ENCODE measurements at regions not wholly inside any gene's neighbourhood (a gene's known extent, or its start where the extent isn't known, plus 50 kb on each side); places are given as distances from the start of the nearest gene placed in this dataset.

GRCh38 chr11:45743556-45744468, 61.1 kb upstream of the SLC35C1 start:
- H2BK12ac ChIP-seq (ENCODE audit: insufficient read length, low read depth, low read length): no peak overlapping the region
- no peak overlapping the region for H3K27ac ChIP-seq (ENCODE audit: insufficient read length, low read depth, low read length)
- H2BK15ac ChIP-seq (ENCODE audit: low read depth, low read length): no peak overlapping the region
- no peak overlapping the region for H3K56ac ChIP-seq (ENCODE audit: insufficient read length, low read depth, low read length)
- TF ChIP-seq, protein P1, sequence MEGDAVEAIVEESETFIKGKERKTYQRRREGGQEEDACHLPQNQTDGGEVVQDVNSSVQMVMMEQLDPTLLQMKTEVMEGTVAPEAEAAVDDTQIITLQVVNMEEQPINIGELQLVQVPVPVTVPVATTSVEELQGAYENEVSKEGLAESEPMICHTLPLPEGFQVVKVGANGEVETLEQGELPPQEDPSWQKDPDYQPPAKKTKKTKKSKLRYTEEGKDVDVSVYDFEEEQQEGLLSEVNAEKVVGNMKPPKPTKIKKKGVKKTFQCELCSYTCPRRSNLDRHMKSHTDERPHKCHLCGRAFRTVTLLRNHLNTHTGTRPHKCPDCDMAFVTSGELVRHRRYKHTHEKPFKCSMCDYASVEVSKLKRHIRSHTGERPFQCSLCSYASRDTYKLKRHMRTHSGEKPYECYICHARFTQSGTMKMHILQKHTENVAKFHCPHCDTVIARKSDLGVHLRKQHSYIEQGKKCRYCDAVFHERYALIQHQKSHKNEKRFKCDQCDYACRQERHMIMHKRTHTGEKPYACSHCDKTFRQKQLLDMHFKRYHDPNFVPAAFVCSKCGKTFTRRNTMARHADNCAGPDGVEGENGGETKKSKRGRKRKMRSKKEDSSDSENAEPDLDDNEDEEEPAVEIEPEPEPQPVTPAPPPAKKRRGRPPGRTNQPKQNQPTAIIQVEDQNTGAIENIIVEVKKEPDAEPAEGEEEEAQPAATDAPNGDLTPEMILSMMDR (conservative IDR thresholded peaks at IDR 0.05): no peak
- no peaks in the 10 kb centered on the region for H3K27me3 ChIP-seq (ENCODE audit: insufficient read depth, low read length)
- no peak overlapping the region for H3K23ac ChIP-seq (ENCODE audit: insufficient read length, low read depth, low read length)
- no peaks in the 10 kb centered on the region for H4K20me1 ChIP-seq (ENCODE audit: control insufficient read depth, insufficient read depth, insufficient read length)
- H4K5ac ChIP-seq (ENCODE audit: insufficient read length, low read depth, low read length): no peak overlapping the region
- no peak overlapping the region for H3K4me3 Mint-ChIP-seq
- no peak overlapping the region for H3K9ac ChIP-seq (ENCODE audit: extremely low read depth, insufficient read length, low read length)
- H3K27ac Mint-ChIP-seq: peak overlapping the region in 1 of 3 experiments; percentile 17; a peak in 1 of 7 replicates
- no peaks in the 10 kb centered on the region for H3K79me1 ChIP-seq (ENCODE audit: insufficient read depth, low read depth, low read length, poor library complexity, severe bottlenecking)
- peaks cover 17 to 22% of the 10 kb centered on the region in 2 experiments for H3K4me1 Mint-ChIP-seq
- no peak overlapping the region for H3K14ac ChIP-seq (ENCODE audit: insufficient read depth, low read length)
- no peak overlapping the region for H3K4ac ChIP-seq (ENCODE audit: low read depth, low read length)
- no peaks in the 10 kb centered on the region for H3K79me2 ChIP-seq (ENCODE audit: insufficient read depth, low read length)
- no peaks in the 10 kb centered on the region for H3K9me3 ChIP-seq (ENCODE audit: control insufficient read depth, low read depth, low read length)
- H3K27me3 Mint-ChIP-seq (ENCODE audit: low read depth): peaks cover 7% of the 10 kb centered on the region; the same call in 1 of the 2 replicates
- no peak overlapping the region for H4K91ac ChIP-seq (ENCODE audit: insufficient read length, low read depth, low read length)
- no peak overlapping the region for H2BK20ac ChIP-seq (ENCODE audit: low read depth, low read length, poor library complexity, severe bottlenecking)
- H3K4me2 ChIP-seq (ENCODE audit: insufficient read depth, insufficient read length, low read length): no peak overlapping the region
- no peak overlapping the region for H2AK5ac ChIP-seq (ENCODE audit: insufficient read length, low read length)
- H3K9me3 Mint-ChIP-seq: peaks cover 4 to 8% of the 10 kb centered on the region in 2 experiments
- H3K23me2 ChIP-seq (ENCODE audit: insufficient read length, low read depth, low read length, poor library complexity, severe bottlenecking): no peaks in the 10 kb centered on the region
- H3K18ac ChIP-seq (ENCODE audit: insufficient read length, low read depth, low read length): no peak overlapping the region
- H3K36me3 Mint-ChIP-seq (ENCODE audit: insufficient read depth in 1 of 3, low read depth in 3 of 3): peaks cover 2 to 5% (median 4%) of the 10 kb centered on the region in 3 experiments; a peak in 5 of 7 replicates
- no CpG with 5 or more reads among the region's 11 CpGs for WGBS (ENCODE audit: extremely low coverage, insufficient read length, low lambda C conversion rate)
- peaks cover 5% of the 10 kb centered on the region; the same call in 1 of the 2 replicates for H3K4me1 ChIP-seq (ENCODE audit: insufficient read depth, low read length)
- H3T11ph ChIP-seq (ENCODE audit: low read length): no peak overlapping the region
- no peak overlapping the region for H2BK5ac ChIP-seq (ENCODE audit: insufficient read length, low read length)
- H4K8ac ChIP-seq (replicated peaks; ENCODE audit: insufficient read length, low read depth, low read length): no peak overlapping the region
- no peak overlapping the region for H2AFZ ChIP-seq (ENCODE audit: low read length)
- DNase-seq: no peak
- H2BK120ac ChIP-seq (ENCODE audit: low read depth, low read length, poor library complexity, severe bottlenecking): no peak overlapping the region

Measured in H9 (cell line).